ENCODE measurements at regions not wholly inside any gene's neighbourhood (a gene's known extent, or its start where the extent isn't known, plus 50 kb on each side); places are given as distances from the start of the nearest gene placed in this dataset.

GRCh38 chr16:60729051-60729450 is 1307.2 kb downstream of the CDH8 start:
- H3K79me2 ChIP-seq, result no peaks in the 10 kb centered on the region
- H3K36me3 ChIP-seq (replicated peaks; ENCODE audit: insufficient read depth, low read depth), result no peaks in the 10 kb centered on the region
- TF ChIP-seq EZH2 (IDR thresholded peaks at IDR 0.05; ENCODE audit: borderline replicate concordance) (no peak), EZH2phosphoT487 (IDR thresholded peaks at IDR 0.05; ENCODE audit: low read depth, severe bottlenecking, unreplicated experiment) (no peak), CTCF (IDR thresholded peaks at IDR 0.05; ENCODE audit: poor library complexity) (no peak)
- H3K4me3 ChIP-seq, result no peak overlapping the region
- DNase-seq (ENCODE audit: low spot score), result no peak
- H2AFZ ChIP-seq, result no peak overlapping the region
- H3K9me2 ChIP-seq (replicated peaks; ENCODE audit: insufficient read depth), result no peaks in the 10 kb centered on the region
- H3K9me3 ChIP-seq (ENCODE audit: low read depth), result no peaks in the 10 kb centered on the region
- no peak overlapping the region for H3K27ac ChIP-seq
- H3K4me2 ChIP-seq, result no peak overlapping the region
- no peaks in the 10 kb centered on the region for H4K20me1 ChIP-seq (ENCODE audit: insufficient read depth, poor library complexity, severe bottlenecking)
- H3K4me1 ChIP-seq (ENCODE audit: insufficient read depth), result no peaks in the 10 kb centered on the region
- H3K27me3 ChIP-seq, result no peaks in the 10 kb centered on the region

- Histone ChIP-seq H3K9me2 (replicated peaks; ENCODE audit: insufficient read depth) (no peaks in the 10 kb centered on the region), H3K4me1 (ENCODE audit: insufficient read depth) (no peaks in the 10 kb centered on the region), H3K36me3 (replicated peaks; ENCODE audit: insufficient read depth, low read depth) (no peaks in the 10 kb centered on the region), H3K9me3 (ENCODE audit: low read depth) (no peaks in the 10 kb centered on the region), H3K4me2 (no peak overlapping the region), H3K4me3 (no peak overlapping the region), H2AFZ (no peak overlapping the region), H3K27ac (no peak overlapping the region), H3K27me3 (no peaks in the 10 kb centered on the region), H4K20me1 (ENCODE audit: insufficient read depth, poor library complexity, severe bottlenecking) (no peaks in the 10 kb centered on the region), H3K79me2 (no peaks in the 10 kb centered on the region)
- no peak for TF ChIP-seq EZH2phosphoT487 (IDR thresholded peaks at IDR 0.05; ENCODE audit: low read depth, severe bottlenecking, unreplicated experiment)
- TF ChIP-seq EZH2 (IDR thresholded peaks at IDR 0.05; ENCODE audit: borderline replicate concordance), result no peak
- no peak for TF ChIP-seq CTCF (IDR thresholded peaks at IDR 0.05; ENCODE audit: poor library complexity)
- no peak for DNase-seq (ENCODE audit: low spot score)
- WGBS (ENCODE audit: low lambda C conversion rate, missing lambda C conversion rate), result 70% methylated on average over 5 of the region's 5 CpGs
Observed at GRCh38 chr16:60727851-60728250, 1308.4 kb downstream of the CDH8 start.

GRCh38 chr16:60720060-60720459 is 1316.2 kb downstream of the CDH8 start:
- Histone ChIP-seq H3K4me3 (no peak overlapping the region), H2AFZ (no peak overlapping the region), H3K27me3 (no peaks in the 10 kb centered on the region), H3K9me2 (replicated peaks; ENCODE audit: insufficient read depth) (no peaks in the 10 kb centered on the region), H3K27ac (no peak overlapping the region), H4K20me1 (ENCODE audit: insufficient read depth, poor library complexity, severe bottlenecking) (no peaks in the 10 kb centered on the region), H3K9me3 (ENCODE audit: low read depth) (no peaks in the 10 kb centered on the region), H3K36me3 (replicated peaks; ENCODE audit: insufficient read depth, low read depth) (no peaks in the 10 kb centered on the region), H3K4me2 (no peak overlapping the region), H3K4me1 (ENCODE audit: insufficient read depth) (no peaks in the 10 kb centered on the region), H3K79me2 (no peaks in the 10 kb centered on the region)
- WGBS (ENCODE audit: low lambda C conversion rate, missing lambda C conversion rate), result 84% methylated on average over 2 of the region's 2 CpGs
- no peak for DNase-seq (ENCODE audit: low spot score)
- TF ChIP-seq EZH2 (IDR thresholded peaks at IDR 0.05; ENCODE audit: borderline replicate concordance), result no peak
- no peak for TF ChIP-seq CTCF (IDR thresholded peaks at IDR 0.05; ENCODE audit: poor library complexity)
- no peak for TF ChIP-seq EZH2phosphoT487 (IDR thresholded peaks at IDR 0.05; ENCODE audit: low read depth, severe bottlenecking, unreplicated experiment)

- Histone ChIP-seq H3K4me3 (no peak overlapping the region), H3K27me3 (no peaks in the 10 kb centered on the region), H3K9me2 (replicated peaks; ENCODE audit: insufficient read depth) (no peaks in the 10 kb centered on the region), H3K4me2 (no peak overlapping the region), H3K4me1 (ENCODE audit: insufficient read depth) (no peaks in the 10 kb centered on the region), H3K79me2 (no peaks in the 10 kb centered on the region), H3K27ac (no peak overlapping the region), H3K36me3 (replicated peaks; ENCODE audit: insufficient read depth, low read depth) (no peaks in the 10 kb centered on the region), H3K9me3 (ENCODE audit: low read depth) (no peaks in the 10 kb centered on the region), H2AFZ (no peak overlapping the region), H4K20me1 (ENCODE audit: insufficient read depth, poor library complexity, severe bottlenecking) (no peaks in the 10 kb centered on the region)
- TF ChIP-seq EZH2phosphoT487 (IDR thresholded peaks at IDR 0.05; ENCODE audit: low read depth, severe bottlenecking, unreplicated experiment) (no peak), EZH2 (IDR thresholded peaks at IDR 0.05; ENCODE audit: borderline replicate concordance) (no peak), CTCF (IDR thresholded peaks at IDR 0.05; ENCODE audit: poor library complexity) (no peak)
- WGBS (ENCODE audit: low lambda C conversion rate, missing lambda C conversion rate), result 85% methylated on average over 2 of the region's 2 CpGs
- no peak for DNase-seq (ENCODE audit: low spot score)
Observed at GRCh38 chr16:60717808-60718207, 1318.4 kb downstream of the CDH8 start.

Data from hepatocyte (in vitro differentiated cells).